GM21390 (cell line): ENCODE measurements at regions not wholly inside any gene's neighbourhood (a gene's known extent, or its start where the extent isn't known, plus 50 kb on each side); places are given as distances from the start of the nearest gene placed in this dataset.
A peak's percentile ranks its signal among the peaks of the same experiment; 100 is the strongest.

Source experiments
- ATAC-seq: cut with Tn5 transposase; IDR thresholded peaks from one replicate; pipeline ENCODE4 v1.9.1; 2021; ENCODE audit not compliant: unreplicated experiment

DNA sequence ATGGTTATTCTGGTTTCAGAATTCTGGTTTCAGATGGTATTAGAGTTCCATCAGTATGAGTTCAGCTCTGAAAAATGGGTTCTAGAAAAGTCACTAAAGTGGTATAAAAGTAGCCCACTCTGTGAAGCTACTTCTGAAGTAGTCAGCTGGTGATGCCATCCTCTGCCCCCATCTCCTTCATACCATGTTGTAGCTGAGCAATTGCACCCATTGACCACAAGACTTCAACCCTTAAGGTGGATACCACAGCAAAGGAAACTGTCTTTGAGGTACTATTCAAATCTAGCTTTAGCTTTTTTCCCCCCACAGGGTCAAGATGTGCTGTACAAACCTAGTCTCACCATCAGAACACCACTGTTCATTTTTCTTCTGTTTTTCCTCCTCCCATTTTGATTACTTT, 444.9 kb downstream of the DMAC1 start:
- ATAC-seq, result no peak

DNA sequence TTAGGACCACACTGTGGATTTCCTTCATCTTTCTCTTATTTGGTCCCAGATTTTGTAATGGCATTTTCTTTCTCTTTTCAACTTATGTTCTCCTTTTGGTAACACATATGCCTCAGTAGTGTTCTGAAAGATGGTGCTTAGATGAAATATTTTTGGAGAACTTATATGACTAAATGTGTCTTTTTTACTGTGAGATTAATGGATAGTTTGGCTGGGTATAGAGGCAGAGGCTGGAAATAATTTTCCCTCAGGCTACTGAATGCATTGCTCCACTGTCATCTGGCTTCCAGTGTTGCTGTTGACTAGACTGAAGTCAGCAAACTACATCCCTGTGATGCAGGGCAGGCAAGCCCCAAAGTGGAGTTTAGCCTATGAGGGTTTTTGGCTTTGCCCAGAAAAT, 450.9 kb downstream of the DMAC1 start:
- no peak for ATAC-seq

DNA sequence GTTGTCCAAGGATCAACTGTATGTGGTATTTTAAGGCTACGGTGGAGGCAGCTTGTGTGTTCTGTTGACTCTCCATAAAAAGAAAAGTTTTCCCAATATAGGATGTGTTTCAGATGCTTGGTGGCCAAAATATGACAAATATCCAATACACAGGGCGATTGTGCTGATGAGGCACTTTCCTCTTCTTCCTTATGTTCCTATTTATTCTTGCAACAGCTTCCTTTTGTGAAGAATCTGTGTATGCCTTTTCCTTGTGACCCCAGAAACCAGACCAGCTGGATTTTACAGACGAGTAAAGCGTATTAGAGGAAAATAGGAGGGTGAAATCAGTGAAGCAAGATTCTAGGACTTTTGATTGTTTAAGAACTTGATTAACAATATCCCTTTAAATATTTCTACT, 452.0 kb downstream of the DMAC1 start:
- no peak for ATAC-seq

DNA sequence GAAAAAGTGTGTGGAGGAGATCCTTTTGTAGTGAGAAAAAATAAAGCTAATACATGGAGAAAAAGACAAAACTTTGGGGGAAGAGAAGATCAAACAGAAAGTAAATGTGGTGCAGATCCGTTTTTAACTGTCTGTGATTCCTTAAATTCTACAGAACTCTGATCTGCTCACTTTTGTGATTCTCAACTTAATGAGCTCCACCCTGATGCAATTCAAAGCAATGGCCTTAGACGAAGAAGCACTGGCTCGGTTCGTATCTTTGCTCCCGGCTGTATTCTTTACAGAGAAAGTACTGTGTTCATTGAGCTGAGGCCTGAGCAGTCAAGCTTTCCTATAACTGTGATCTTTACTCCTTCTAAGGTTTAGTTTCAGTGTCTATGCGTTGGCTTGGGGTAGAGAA, 453.4 kb downstream of the DMAC1 start:
- no peak for ATAC-seq

DNA sequence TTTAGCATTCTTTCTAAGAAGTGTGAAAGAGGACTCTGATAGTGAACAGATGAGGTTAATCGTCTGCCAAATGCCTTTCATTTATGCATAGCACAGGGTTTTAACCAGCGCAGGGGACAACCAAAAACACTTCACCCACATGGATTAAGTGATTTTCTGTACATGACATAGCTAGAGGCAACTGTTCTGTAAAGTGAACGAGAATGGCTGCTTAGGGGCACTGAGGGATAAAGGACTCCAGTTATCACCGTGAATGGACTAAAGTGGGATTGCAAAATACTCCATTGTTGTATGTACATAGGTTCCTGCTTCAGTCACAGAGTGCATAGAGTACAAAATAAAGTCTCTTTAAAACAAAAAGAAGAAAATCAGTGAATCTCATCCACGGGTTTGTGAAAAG, 456.8 kb downstream of the DMAC1 start:
- ATAC-seq, result no peak

DNA sequence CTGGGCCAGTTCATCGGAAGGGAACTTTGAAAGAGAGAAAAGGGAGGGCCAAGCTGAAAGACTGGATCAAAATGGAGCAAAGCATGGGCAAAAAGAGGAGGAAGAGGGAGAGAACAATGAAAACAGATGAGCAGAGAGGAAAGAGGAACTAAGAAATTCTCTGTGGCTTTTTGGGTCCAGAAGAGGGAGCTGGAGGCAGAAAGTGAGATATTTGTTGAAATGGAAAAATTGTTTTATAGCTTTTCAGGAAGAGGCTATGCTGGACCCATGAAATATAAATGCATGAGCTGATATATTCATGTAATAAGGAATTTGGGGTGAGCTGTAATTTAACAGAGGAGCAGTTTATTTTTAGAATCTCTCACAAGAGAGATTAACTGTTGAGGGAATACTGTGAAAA, 457.3 kb downstream of the DMAC1 start:
- peak; percentile 80 for ATAC-seq

DNA sequence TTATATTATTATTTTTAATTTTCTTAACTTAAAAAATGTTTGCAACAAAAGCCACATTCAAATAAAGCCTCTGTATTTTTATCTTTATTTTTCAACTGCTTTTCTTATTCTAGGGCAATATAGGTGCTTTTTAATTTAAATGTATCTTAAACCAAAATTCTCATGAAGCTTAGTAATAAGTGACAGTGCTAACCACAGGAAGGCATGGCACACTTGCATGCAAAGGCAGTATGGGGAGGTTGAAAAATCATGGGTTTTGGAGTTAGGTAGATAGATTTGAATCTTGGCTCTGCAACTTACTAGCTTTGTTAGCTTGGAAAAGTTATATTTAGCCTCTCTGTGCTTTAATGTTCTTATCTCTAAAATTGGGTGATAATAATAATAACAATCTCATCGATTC, 458.0 kb downstream of the DMAC1 start:
- ATAC-seq, result no peak

DNA sequence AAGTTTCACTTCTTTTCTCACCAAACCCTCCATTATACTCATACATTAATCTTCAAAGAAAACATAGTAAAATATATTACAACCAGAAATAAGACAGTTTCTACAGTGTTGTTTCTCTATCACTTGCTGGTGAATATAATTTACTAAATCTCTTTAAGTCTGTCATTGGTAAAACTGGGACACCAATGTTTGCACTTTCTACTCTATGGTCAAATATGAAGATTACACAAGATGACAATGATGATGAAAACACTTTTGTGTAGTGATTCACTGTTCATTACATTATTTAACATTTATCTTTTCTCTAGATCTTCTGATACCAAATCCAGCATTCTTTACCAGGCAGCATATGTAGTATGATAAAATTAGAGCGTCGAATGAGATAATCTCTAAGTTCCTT, 459.1 kb downstream of the DMAC1 start:
- ATAC-seq, result no peak

DNA sequence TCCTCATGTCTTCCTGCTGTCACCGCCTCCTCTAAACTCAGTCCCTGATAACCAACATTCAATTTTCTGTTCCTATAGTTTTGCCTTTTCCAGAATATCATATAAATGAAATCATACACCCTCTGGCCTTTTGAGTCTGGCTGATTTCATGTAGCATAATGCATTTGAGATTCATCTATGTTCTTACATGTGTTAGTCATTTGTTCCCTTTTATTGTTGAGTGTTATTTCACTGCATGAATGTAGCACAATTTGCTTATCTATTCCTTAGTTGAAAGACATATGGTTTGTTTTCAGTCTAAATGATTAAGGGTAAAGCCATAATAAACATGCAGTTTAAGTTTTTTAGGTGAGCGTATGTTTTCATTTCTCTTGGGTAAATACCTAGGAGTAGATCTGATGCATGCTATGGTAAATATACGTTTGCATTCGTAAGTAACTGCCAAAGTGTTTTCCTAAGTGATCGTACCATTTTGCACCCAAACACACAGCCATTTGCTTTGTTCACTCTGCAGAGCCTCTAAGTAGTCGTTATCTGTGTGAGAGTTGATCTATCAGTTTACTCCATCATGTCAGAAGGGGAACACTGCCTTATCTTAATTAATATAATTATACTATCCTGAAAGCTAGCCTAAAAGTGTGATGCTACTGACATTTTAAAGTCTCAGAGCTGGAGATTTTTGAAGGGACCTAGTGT, 460.8 kb downstream of the DMAC1 start:
- ATAC-seq, result no peak

DNA sequence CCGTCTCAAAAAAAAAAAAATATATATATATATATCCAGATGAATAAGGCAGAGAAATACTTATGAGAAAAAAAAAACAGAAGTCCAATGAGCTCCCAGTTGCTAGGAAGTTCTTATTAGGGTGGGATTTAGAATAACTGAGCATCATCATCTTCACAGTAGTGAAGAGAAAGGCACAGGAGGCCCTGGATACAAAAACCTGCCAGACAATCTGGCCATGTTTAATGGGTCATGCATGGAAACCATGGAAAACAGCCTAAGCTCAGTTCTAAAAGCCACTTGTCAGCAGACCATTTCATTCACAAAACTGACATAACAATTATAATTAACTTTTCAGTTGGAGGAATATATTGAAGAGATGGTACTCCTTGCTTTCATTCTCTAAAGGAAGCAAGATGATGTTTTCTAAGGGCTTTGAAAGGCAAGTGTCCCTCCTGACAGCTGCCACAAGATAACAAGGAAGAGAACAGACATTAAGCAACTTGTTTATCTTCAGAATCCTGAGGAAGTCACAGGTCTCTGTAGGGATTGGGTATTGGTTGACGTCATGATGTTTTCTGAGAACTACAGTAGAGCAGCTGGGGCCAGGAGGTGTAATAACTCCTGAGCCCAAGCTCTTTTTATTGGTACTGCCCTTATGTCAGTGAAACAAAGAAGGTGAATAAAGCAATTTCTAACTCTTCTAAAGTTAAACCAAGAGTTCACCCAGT, 463.1 kb downstream of the DMAC1 start:
- no peak for ATAC-seq

DNA sequence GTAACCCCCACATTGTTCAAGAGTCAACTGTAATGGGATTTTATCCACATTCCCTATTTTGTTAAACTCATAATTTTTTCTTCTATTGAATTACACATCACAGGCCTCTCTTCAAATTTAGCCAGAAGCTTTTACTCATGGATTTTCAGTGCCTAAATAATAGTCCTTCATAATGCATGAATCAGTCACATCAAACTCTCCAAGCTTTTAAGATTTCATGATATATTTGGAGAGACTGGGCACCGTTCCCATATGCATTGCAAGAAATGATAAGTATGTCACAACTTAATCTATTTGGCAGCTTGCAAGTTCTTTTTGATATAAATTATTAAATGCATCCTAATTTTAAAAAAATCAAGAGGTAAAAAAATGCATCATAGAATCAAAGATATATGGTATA, 465.9 kb downstream of the DMAC1 start:
- ATAC-seq, result no peak

DNA sequence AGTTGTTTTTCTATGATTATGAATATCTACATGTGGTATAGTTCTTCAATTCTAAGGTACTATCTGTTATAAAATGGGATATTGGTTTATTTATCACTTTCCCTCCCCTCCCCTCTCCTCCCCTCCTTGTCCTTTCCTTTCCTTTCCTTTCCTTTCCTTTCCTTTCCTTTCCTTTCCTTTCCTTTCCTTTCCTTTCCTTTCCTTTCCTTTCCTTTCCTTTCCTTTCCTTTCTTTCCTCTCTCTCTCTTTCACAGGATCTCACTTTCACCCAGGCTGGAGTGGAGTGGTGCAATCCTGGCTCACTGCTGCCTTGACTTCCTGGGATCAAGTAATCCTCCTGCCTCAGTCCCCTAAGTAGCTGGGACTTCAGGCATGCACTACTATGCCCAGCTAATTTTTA, 466.8 kb downstream of the DMAC1 start:
- ATAC-seq, result no peak

DNA sequence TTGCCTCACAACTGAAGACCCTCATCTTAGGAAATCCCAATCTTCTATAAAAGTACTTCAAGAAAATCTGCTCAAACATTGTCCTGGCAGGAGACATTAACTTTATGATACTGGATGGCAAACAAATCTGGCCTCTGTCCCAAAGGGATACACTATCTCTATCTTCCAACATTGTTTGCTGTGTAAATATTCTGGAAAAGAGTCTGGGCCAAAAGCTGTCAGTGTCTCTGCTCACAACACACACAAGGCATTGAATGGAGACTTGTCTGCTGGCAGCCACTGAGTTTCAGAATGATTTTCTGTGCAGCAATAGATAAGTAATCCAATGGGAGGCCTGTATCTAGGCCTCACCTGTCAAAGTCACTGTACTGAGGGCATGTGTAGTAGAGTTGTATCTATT, 471.1 kb downstream of the DMAC1 start:
- ATAC-seq, result no peak

DNA sequence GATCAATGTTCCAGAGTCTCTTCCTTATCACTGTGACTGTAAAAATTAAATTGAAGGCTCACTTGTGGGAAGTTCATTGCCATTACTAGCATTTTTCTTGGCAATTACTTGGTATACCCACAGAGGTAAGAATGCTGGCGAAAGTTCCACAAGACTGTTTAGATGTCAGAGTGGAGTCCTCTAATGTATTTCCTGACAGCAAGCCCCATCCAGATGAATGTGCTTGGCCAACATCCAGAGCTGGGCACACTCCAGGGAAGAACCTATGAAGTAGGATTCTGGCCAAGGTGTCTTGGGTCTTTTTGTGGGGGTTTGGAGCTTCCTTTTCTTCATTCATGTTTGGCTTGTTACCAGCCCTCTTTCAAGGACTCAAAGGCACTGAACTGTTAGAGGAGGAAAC, 473.6 kb downstream of the DMAC1 start:
- no peak for ATAC-seq

DNA sequence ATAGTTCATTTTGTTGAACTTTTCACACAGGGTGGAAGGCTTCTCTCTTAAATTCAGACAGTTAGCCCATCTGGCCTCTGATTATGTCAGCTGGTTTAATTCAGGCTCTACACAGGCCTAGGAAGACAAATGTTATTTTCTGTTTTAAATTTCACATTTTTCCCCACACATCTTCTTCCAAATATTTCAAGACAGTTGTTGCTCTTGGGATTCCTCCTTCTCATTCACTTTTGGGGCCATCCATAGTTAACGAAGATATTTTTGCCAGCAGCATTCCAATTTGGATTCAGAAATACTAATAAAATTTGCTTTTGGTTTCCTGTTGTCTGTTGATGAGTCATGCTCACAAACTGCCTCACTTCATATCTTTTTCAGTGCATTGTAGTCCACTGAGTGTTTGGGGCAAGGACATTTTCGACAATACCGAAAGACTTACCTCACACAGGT, 475.4 kb downstream of the DMAC1 start:
- no peak for ATAC-seq

DNA sequence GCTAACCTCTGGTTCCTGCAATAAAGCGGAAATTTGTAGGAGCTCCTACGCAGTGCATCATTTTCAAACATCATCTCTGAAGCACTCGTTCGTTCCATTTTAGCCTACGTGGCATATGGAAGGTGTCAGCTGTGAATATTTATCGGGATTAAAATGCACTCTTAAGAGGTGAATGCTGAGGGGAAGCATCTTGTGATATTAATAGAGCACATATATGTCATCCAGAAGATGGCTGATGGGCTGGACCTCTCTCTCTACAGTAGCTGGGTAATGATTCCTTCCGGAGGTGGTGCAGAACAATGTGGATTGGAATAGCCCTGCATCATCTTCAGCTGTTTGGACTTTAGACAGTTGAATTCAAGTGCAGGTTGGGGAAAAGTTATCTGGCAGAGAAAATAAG, 478.7 kb downstream of the DMAC1 start:
- ATAC-seq, result no peak

DNA sequence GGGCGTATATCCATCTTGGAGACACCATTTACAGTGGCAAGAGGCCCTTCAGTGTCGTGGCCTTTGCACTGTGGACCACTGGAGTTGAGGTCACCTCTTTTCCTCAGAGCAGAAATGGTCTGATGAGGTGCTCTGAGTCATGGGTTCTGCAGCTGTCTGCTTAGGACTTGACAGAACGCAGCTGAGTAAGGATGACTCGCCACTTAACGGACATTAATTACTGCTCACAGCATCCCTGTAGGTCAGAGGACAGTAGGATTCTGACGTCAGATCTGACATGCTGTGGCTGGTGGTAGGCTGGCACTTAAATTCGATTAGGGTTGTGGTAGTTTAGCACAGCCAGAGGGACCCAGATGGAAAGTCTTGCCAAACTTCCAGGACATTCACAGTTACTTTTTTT, 479.4 kb downstream of the DMAC1 start:
- no peak for ATAC-seq

DNA sequence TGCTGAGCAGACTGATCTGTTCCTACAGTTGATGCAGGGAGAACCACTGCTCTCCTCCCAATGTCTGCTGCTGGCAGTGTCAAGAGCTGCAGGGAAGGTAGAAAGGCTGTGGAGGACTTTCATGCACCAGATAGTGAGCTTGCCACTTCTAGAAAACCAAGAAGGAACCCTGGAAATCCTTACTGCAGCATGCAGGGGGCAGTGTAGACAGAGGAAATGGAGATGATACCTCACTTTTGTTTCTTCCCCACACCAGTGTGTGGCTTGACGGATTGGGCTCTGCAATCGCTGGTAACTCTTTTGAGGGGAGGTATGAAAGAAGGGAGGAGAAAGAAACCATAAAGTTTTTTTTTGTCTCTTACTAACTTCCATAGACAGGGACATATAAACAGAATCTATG, 480.7 kb downstream of the DMAC1 start:
- no peak for ATAC-seq

DNA sequence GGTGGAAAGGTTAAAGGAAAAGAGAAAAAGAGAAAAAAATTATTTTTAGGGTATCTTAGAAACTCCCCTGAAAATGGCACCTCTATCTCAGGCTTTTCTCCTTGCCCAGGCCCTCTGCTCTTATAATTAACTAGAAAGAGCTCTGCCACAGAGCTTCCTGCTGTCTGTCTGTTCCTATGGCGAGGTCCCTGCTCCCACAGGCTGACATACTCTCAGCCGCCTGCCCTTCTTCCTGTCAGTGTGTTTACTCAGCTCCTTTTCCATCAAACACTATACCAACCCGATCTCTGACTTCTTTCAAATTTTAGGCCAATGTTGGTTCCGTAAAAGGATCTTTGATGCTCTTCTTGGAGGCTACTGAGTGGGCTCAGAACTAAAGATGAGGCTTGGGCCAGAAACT, 482.6 kb downstream of the DMAC1 start:
- ATAC-seq, result no peak

DNA sequence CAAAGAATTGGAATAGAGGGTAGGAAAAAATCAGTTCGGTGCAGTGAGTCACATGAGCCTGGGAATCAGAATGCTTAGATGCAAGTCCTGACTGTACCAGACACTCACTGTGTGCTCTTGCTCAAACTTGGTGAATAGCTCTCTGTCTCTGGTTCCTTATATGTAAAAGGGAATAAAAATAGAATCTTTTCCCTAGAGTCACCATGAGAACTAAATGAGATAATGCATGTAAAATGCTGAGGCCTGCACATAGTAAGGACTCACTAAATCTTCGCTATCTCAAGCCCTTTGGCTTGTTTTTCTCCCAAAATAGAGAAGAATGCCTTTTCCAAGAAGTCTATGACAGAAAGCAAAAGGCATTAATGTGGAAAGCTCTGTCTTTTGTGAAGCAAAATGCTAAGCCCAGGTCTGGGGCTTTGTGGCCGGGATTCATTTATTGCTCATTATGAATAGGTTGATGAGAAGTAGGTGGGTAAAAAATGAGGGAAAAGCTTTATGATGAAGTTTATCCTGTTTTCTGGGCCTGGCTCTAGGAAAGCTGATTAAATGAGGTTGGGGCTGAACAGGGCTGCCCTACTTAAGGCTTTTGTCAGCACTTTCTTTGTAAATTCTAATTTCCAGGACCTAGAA, 483.3 kb downstream of the DMAC1 start:
- no peak for ATAC-seq

DNA sequence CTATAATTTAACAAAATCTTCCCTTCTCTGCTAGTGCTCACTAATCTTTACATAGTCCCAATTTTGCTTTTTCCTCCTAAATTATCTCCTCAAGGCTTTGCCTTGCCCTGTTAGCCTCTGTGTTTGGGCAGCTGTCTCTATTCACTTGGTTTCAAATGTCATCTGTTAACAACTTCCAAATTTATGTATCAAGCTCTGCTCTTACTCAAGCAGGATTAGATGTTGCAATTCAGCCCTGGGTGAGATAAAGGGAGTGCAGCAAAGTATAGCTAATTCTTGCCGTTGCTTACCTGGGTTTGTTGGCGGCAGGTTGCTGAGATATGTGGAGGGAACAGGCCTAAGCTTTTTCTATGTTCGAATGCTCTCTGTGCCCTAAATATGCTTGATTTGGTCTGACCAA, 483.8 kb downstream of the DMAC1 start:
- no peak for ATAC-seq

DNA sequence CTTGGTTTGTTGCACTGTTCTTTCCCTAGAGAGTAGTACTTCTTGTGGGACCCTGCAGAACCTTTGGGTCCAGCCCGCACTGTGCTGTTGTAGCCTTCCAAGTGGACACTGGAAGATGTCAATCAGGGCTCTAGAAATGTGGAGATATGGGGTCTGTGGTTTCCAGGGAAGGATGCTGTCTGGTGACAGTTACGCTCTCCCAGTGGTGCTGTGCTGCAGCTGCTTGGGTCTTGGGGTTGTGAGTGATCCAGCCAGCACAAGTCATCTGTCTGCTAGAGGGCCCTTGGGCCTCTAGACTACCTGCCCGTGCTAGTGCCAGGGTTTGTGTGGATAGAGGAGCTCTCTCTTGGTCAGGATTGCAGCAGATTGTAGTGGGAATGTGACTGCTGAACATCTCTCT, 484.5 kb downstream of the DMAC1 start:
- ATAC-seq, result no peak
